Smooth muscle cell (in vitro differentiated cells): ENCODE measurements at regions not wholly inside any gene's neighbourhood (a gene's known extent, or its start where the extent isn't known, plus 50 kb on each side); places are given as distances from the start of the nearest gene placed in this dataset.

Experiments
- DNase-seq: peaks from one replicate; lab custom pipeline; 2025; ENCODE audit not compliant: unreplicated experiment; lab: John Stamatoyannopoulos, UW
- H2AFZ ChIP-seq: fragments of 200-600 bp; sonication (generic); 2 replicates; pipeline ENCODE4 v1.6.0; 2016; ENCODE audit warnings: antibody characterized with exemption, low read depth, mild to moderate bottlenecking
- H3F3A ChIP-seq: fragments of 200-600 bp; sonication (generic); 2 replicates; pipeline ENCODE4 v1.6.0; 2017; ENCODE audit warnings: antibody characterized with exemption, low read depth
- H3K27ac ChIP-seq: fragments of 200-600 bp; sonication (generic); 2 replicates; pipeline ENCODE4 v1.5.1; 2016; ENCODE audit warnings: low read depth, mild to moderate bottlenecking
- H3K27me3 ChIP-seq: fragments of 200-600 bp; sonication (generic); 2 replicates; pipeline ENCODE4 v1.6.1; 2016; ENCODE audit warnings: low read depth, mild to moderate bottlenecking
- H3K36me3 ChIP-seq: fragments of 200-600 bp; sonication (generic); 2 replicates; pipeline ENCODE4 v1.5.1; 2016; ENCODE audit warnings: low read depth
- H3K4me1 ChIP-seq: fragments of 200-600 bp; sonication (generic); 2 replicates; pipeline ENCODE4 v1.5.1; 2016; ENCODE audit warnings: low read depth
- H3K4me2 ChIP-seq: fragments of 200-600 bp; sonication (generic); 2 replicates; pipeline ENCODE4 v1.6.0; 2016; ENCODE audit warnings: mild to moderate bottlenecking
- H3K4me3 ChIP-seq: fragments of 200-600 bp; sonication (generic); 2 replicates; pipeline ENCODE4 v1.5.1; 2016; ENCODE audit warnings: mild to moderate bottlenecking
- H3K79me2 ChIP-seq: fragments of 200-600 bp; sonication (generic); 2 replicates; pipeline ENCODE4 v1.6.0; 2016; ENCODE audit warnings: low read depth, mild to moderate bottlenecking
- H3K9ac ChIP-seq: fragments of 200-600 bp; sonication (generic); 2 replicates; pipeline ENCODE4 v1.6.0; 2016; ENCODE audit warnings: low read depth
- H3K9me3 ChIP-seq: fragments of 200-600 bp; sonication (generic); replicated peaks from 2 replicates; pipeline ENCODE4 v1.5.1; 2016; ENCODE audit warnings: low read depth
- H4K20me1 ChIP-seq: fragments of 200-600 bp; sonication (generic); 2 replicates; pipeline ENCODE4 v1.6.0; 2016; ENCODE audit warnings: low read depth
- CTCF ChIP-seq: fragments of 200-600 bp; sonication (generic); IDR thresholded peaks from 2 replicates; pipeline ENCODE4 v1.5.1; 2017; ENCODE audit warnings: borderline replicate concordance, mild to moderate bottlenecking, antibody characterized with exemption; ENCODE audit not compliant: insufficient read depth, poor library complexity, severe bottlenecking
- WGBS: methylation state at CpG from one replicate; pipeline ENCODE4 v1.1.7; 2016; ENCODE audit warnings: low lambda C conversion rate; 5-methylcytosine and 5-hydroxymethylcytosine counted together

GRCh38 chr14:43175896-43176295 is 1331.2 kb downstream of the FSCB start:
- no peak for DNase-seq
- Histone ChIP-seq H3K27me3 (peaks cover 33% of the 10 kb centered on the region), H3F3A (no peaks in the 10 kb centered on the region), H3K4me3 (no peak overlapping the region), H3K79me2 (no peaks in the 10 kb centered on the region), H3K4me1 (no peaks in the 10 kb centered on the region), H3K4me2 (no peak overlapping the region), H3K27ac (no peak overlapping the region), H3K36me3 (no peaks in the 10 kb centered on the region), H4K20me1 (no peaks in the 10 kb centered on the region), H3K9me3 (no peaks in the 10 kb centered on the region), H3K9ac (no peak overlapping the region), H2AFZ (no peak overlapping the region)
- no peak for TF ChIP-seq CTCF
- 89% methylated on average over 2 of the region's 2 CpGs for WGBS

GRCh38 chr14:43172899-43173548 is 1334.1 kb downstream of the FSCB start:
- Histone ChIP-seq H3K27me3 (peaks cover 20% of the 10 kb centered on the region), H3K9me3 (no peaks in the 10 kb centered on the region), H3K36me3 (no peaks in the 10 kb centered on the region), H3K27ac (no peak overlapping the region), H2AFZ (no peak overlapping the region), H3K4me2 (no peak overlapping the region), H4K20me1 (no peaks in the 10 kb centered on the region), H3F3A (no peaks in the 10 kb centered on the region), H3K4me3 (no peak overlapping the region), H3K9ac (no peak overlapping the region), H3K4me1 (no peaks in the 10 kb centered on the region), H3K79me2 (no peaks in the 10 kb centered on the region)
- no peak for DNase-seq
- TF ChIP-seq CTCF, result no peak

GRCh38 chr14:43169722-43170121 is 1337.4 kb downstream of the FSCB start:
- Histone ChIP-seq H3K36me3 (no peaks in the 10 kb centered on the region), H3K27me3 (peaks cover 9% of the 10 kb centered on the region), H3K4me1 (no peaks in the 10 kb centered on the region), H3K79me2 (no peaks in the 10 kb centered on the region), H3K9ac (no peak overlapping the region), H4K20me1 (no peaks in the 10 kb centered on the region), H2AFZ (no peak overlapping the region), H3K9me3 (no peaks in the 10 kb centered on the region), H3K4me2 (no peak overlapping the region), H3K27ac (no peak overlapping the region), H3F3A (no peaks in the 10 kb centered on the region), H3K4me3 (no peak overlapping the region)
- TF ChIP-seq CTCF, result no peak
- no peak for DNase-seq
- WGBS, result 86% methylated on average over 2 of the region's 2 CpGs

GRCh38 chr14:43168371-43168925 is 1338.6 kb downstream of the FSCB start:
- H3F3A ChIP-seq, result no peaks in the 10 kb centered on the region
- H3K79me2 ChIP-seq, result no peaks in the 10 kb centered on the region
- no peak overlapping the region for H2AFZ ChIP-seq
- DNase-seq, result no peak
- H3K4me3 ChIP-seq, result no peak overlapping the region
- H3K27me3 ChIP-seq, result peaks cover 8% of the 10 kb centered on the region
- no peaks in the 10 kb centered on the region for H4K20me1 ChIP-seq
- no peak overlapping the region for H3K9ac ChIP-seq
- no peaks in the 10 kb centered on the region for H3K36me3 ChIP-seq
- no peak for TF ChIP-seq CTCF
- WGBS, result 97% methylated on average over 1 of the region's 1 CpG
- H3K4me2 ChIP-seq, result no peak overlapping the region
- no peak overlapping the region for H3K27ac ChIP-seq
- no peaks in the 10 kb centered on the region for H3K9me3 ChIP-seq
- H3K4me1 ChIP-seq, result no peaks in the 10 kb centered on the region
